ENCODE measurements at regions not wholly inside any gene's neighbourhood (a gene's known extent, or its start where the extent isn't known, plus 50 kb on each side); places are given as distances from the start of the nearest gene placed in this dataset.

- Histone ChIP-seq H3K4me1 (no peaks in the 10 kb centered on the region), H3K27ac (no peak overlapping the region), H3K9ac (no peak overlapping the region), H3K4me3 (no peak overlapping the region), H3K9me3 (replicated peaks in 1 of 11) (no peaks in the 10 kb centered on the region), H4K20me1 (no peaks in the 10 kb centered on the region), H3K36me3 (no peaks in the 10 kb centered on the region), H3K4me2 (no peak overlapping the region), H3K27me3 (no peaks in the 10 kb centered on the region)
- TF ChIP-seq Cebpa-rat (IDR thresholded peaks at IDR 0.05) = no peak
Observed at GRCh38 chr4:156362581-156362980, 408.9 kb upstream of the CTSO start.

GRCh38 chr4:156347412-156348075 is 393.9 kb upstream of the CTSO start:
- H3K9ac ChIP-seq = no peak overlapping the region

GRCh38 chr4:156346959-156347385 is 393.3 kb upstream of the CTSO start:
- no peaks in the 10 kb centered on the region for H3K9me3 ChIP-seq (replicated peaks in 1 of 11)
- no peaks in the 10 kb centered on the region for H3K36me3 ChIP-seq
- no peak overlapping the region for H3K4me3 ChIP-seq
- no peak overlapping the region for H3K4me2 ChIP-seq
- no peak overlapping the region for H3K27ac ChIP-seq
- H3K9ac ChIP-seq = no peak overlapping the region
- no peak for TF ChIP-seq Cebpa-rat (IDR thresholded peaks at IDR 0.05)
- H3K27me3 ChIP-seq = no peaks in the 10 kb centered on the region
- no peaks in the 10 kb centered on the region for H4K20me1 ChIP-seq
- peaks cover 0 to 4% (median 0%) of the 10 kb centered on the region in 10 experiments; a peak in 1 of 20 replicates for H3K4me1 ChIP-seq

More at GRCh38 chr4:156347412-156348075, 393.9 kb upstream of the CTSO start:
- Histone ChIP-seq H3K36me3 (no peaks in the 10 kb centered on the region), H3K9me3 (replicated peaks in 1 of 11) (no peaks in the 10 kb centered on the region), H3K27ac (no peak overlapping the region), H3K27me3 (no peaks in the 10 kb centered on the region), H3K4me3 (no peak overlapping the region), H4K20me1 (no peaks in the 10 kb centered on the region), H3K4me1 (peaks cover 0 to 4% (median 0%) of the 10 kb centered on the region in 10 experiments; a peak in 1 of 20 replicates), H3K4me2 (no peak overlapping the region)
- TF ChIP-seq Cebpa-rat (IDR thresholded peaks at IDR 0.05) = no peak

GRCh38 chr4:156344397-156344796 is 390.7 kb upstream of the CTSO start:
- H3K27ac ChIP-seq = no peak overlapping the region
- H3K9ac ChIP-seq = no peak overlapping the region
- H4K20me1 ChIP-seq = no peaks in the 10 kb centered on the region
- H3K27me3 ChIP-seq = no peaks in the 10 kb centered on the region
- no peak overlapping the region for H3K4me3 ChIP-seq
- no peaks in the 10 kb centered on the region for H3K36me3 ChIP-seq
- H3K4me2 ChIP-seq = no peak overlapping the region; a peak in 1 of 22 replicates
- TF ChIP-seq Cebpa-rat (IDR thresholded peaks at IDR 0.05) = no peak
- H3K9me3 ChIP-seq (replicated peaks in 1 of 11) = no peaks in the 10 kb centered on the region
- peaks cover 0 to 4% (median 0%) of the 10 kb centered on the region in 10 experiments; a peak in 1 of 20 replicates for H3K4me1 ChIP-seq

- Histone ChIP-seq H3K4me3 (no peak overlapping the region), H3K4me1 (no peaks in the 10 kb centered on the region), H4K20me1 (no peaks in the 10 kb centered on the region), H3K27ac (no peak overlapping the region), H3K9ac (no peak overlapping the region), H3K27me3 (no peaks in the 10 kb centered on the region), H3K36me3 (no peaks in the 10 kb centered on the region), H3K4me2 (no peak overlapping the region), H3K9me3 (replicated peaks in 1 of 11) (no peaks in the 10 kb centered on the region)
- no peak for TF ChIP-seq Cebpa-rat (IDR thresholded peaks at IDR 0.05)
Observed at GRCh38 chr4:156336511-156336910, 382.8 kb upstream of the CTSO start.

- Histone ChIP-seq H4K20me1 (no peaks in the 10 kb centered on the region), H3K4me1 (peaks cover 0 to under 1% (median 0%) of the 10 kb centered on the region in 10 experiments; a peak in 1 of 20 replicates), H3K27me3 (no peaks in the 10 kb centered on the region), H3K9me3 (replicated peaks in 1 of 11) (no peaks in the 10 kb centered on the region), H3K9ac (no peak overlapping the region), H3K4me3 (no peak overlapping the region), H3K27ac (no peak overlapping the region), H3K4me2 (no peak overlapping the region), H3K36me3 (no peaks in the 10 kb centered on the region)
- no peak for TF ChIP-seq Cebpa-rat (IDR thresholded peaks at IDR 0.05)
Observed at GRCh38 chr4:156335721-156336120, 382.1 kb upstream of the CTSO start.

GRCh38 chr4:156330436-156331031 is 376.9 kb upstream of the CTSO start:
- Histone ChIP-seq H3K27ac (peak overlapping the region in 1 of 11 experiments; percentile 30; a peak in 1 of 22 replicates), H3K9me3 (replicated peaks in 1 of 11) (no peaks in the 10 kb centered on the region), H3K4me2 (peak overlapping the region in 3 of 11 experiments; percentile 33 to 38 (median 33); a peak in 5 of 22 replicates), H3K36me3 (no peaks in the 10 kb centered on the region), H4K20me1 (no peaks in the 10 kb centered on the region), H3K27me3 (no peaks in the 10 kb centered on the region), H3K4me1 (peaks cover 0 to 27% (median 0%) of the 10 kb centered on the region in 10 experiments; a peak in 8 of 20 replicates), H3K4me3 (no peak overlapping the region), H3K9ac (no peak overlapping the region)
- TF ChIP-seq Cebpa-rat (IDR thresholded peaks at IDR 0.05) = 0 out of 22 replicates have a peak, but pooled peaks of 1 of the 11 experiments have one; percentile 7

- H3K27me3 ChIP-seq = no peaks in the 10 kb centered on the region
- H3K4me2 ChIP-seq = peak overlapping the region in 3 of 11 experiments; percentile 33 to 38 (median 33); a peak in 4 of 22 replicates
- no peaks in the 10 kb centered on the region for H3K9me3 ChIP-seq (replicated peaks in 1 of 11)
- peak overlapping the region in 1 of 11 experiments; percentile 30; a peak in 3 of 22 replicates for H3K27ac ChIP-seq
- H3K4me1 ChIP-seq = peaks cover 0 to 27% (median 0%) of the 10 kb centered on the region in 10 experiments; a peak in 8 of 20 replicates
- TF ChIP-seq Cebpa-rat (IDR thresholded peaks at IDR 0.05) = no peak
- H4K20me1 ChIP-seq = no peaks in the 10 kb centered on the region
- no peak overlapping the region for H3K4me3 ChIP-seq
- H3K36me3 ChIP-seq = no peaks in the 10 kb centered on the region
- no peak overlapping the region for H3K9ac ChIP-seq
Observed at GRCh38 chr4:156329779-156330178, 376.1 kb upstream of the CTSO start.

- Histone ChIP-seq H3K9ac (no peak overlapping the region), H3K4me2 (no peak overlapping the region), H3K27me3 (no peaks in the 10 kb centered on the region), H3K36me3 (no peaks in the 10 kb centered on the region), H3K4me1 (peaks cover 0 to 27% (median 0%) of the 10 kb centered on the region in 10 experiments; a peak in 8 of 20 replicates), H3K27ac (no peak overlapping the region), H3K4me3 (no peak overlapping the region), H4K20me1 (no peaks in the 10 kb centered on the region), H3K9me3 (replicated peaks in 1 of 11) (no peaks in the 10 kb centered on the region)
- TF ChIP-seq Cebpa-rat (IDR thresholded peaks at IDR 0.05) = no peak
Observed at GRCh38 chr4:156328882-156329281, 375.2 kb upstream of the CTSO start.
